Aorta (tissue), 5 donors: ENCODE measurements at regions not wholly inside any gene's neighbourhood (a gene's known extent, or its start where the extent isn't known, plus 50 kb on each side); places are given as distances from the start of the nearest gene placed in this dataset.
"Not testable (repeated sequence)": the region's sequence is repeated elsewhere in the genome, so short reads cannot be mapped to it uniquely, and the experiment has no call there.

Experiments
- ATAC-seq: fragments of 200-7000 bp; cut with Tn5 transposase; one replicate; pipeline ENCODE4 v1.9.1; 2022; ENCODE audit warnings: moderate library complexity; ENCODE audit not compliant: low FRiP score
- DNase-seq, 2 donors: peaks; one replicate each; pipeline ENCODE4 v3.0.0-alpha.2; 2020
- H3K27ac ChIP-seq, 2 donors: one replicate each; pipeline ENCODE4 v1.5.1; 2013; ENCODE audit warnings: low read length in 2 of 2, mild to moderate bottlenecking in 2 of 2, moderate library complexity in 2 of 2, control low read depth in 1 of 2, inconsistent platforms in 1 of 2, low read depth in 1 of 2
- H3K27me3 ChIP-seq, 2 donors: one replicate each; pipeline ENCODE4 v1.6.1; 2013; ENCODE audit warnings: control low read depth in 1 of 2, low read length in 1 of 2, mild to moderate bottlenecking in 1 of 2, moderate library complexity in 1 of 2; ENCODE audit not compliant: insufficient read depth in 2 of 2, control insufficient read depth in 1 of 2
- H3K36me3 ChIP-seq, 2 donors: one replicate each; pipeline ENCODE4 v1.6.1; 2013; ENCODE audit warnings: control low read depth in 1 of 2, low read length in 1 of 2, mild to moderate bottlenecking in 1 of 2; ENCODE audit not compliant: insufficient read depth in 2 of 2, control insufficient read depth in 1 of 2
- H3K4me1 ChIP-seq, 2 donors: one replicate each; pipeline ENCODE4 v1.6.1; 2013; ENCODE audit warnings: low read length in 2 of 2, control low read depth in 1 of 2, mild to moderate bottlenecking in 1 of 2, moderate library complexity in 1 of 2; ENCODE audit not compliant: insufficient read depth in 2 of 2, control insufficient read depth in 1 of 2
- H3K4me3 ChIP-seq, 2 donors: one replicate each; pipeline ENCODE4 v1.5.1; 2013; ENCODE audit warnings: low read length in 2 of 2, control low read depth in 1 of 2, mild to moderate bottlenecking in 1 of 2
- H3K9me3 ChIP-seq: one replicate; pipeline ENCODE4 v1.6.1; 2013; ENCODE audit warnings: mild to moderate bottlenecking, low read length; ENCODE audit not compliant: control insufficient read depth
- WGBS, 2 donors: extraction: QIAGEN DNeasy Blood & Tissue Kit; methylation state at CpG; one replicate each; pipeline ENCODE4 v1.1.7; 2013; 5-methylcytosine and 5-hydroxymethylcytosine counted together
- intact Hi-C, 2 donors: fragments of 100-400 bp; cut with DNase I; formaldehyde crosslinking; loops; one replicate each; pipeline versions ENCODE4 v1.14.2 to v1.15.0; 2022
- donor health status: healthy with polysubstance abuse.
- donor health status: Bipolar disorder and iron deficiency.
- donor health status: DM: no; HTN: no; CAD: no.
- donor health status: DM: no; HTN: no; CAD: no.
- donor health status: DM: yes; HTN: yes; CAD: no.

DNA sequence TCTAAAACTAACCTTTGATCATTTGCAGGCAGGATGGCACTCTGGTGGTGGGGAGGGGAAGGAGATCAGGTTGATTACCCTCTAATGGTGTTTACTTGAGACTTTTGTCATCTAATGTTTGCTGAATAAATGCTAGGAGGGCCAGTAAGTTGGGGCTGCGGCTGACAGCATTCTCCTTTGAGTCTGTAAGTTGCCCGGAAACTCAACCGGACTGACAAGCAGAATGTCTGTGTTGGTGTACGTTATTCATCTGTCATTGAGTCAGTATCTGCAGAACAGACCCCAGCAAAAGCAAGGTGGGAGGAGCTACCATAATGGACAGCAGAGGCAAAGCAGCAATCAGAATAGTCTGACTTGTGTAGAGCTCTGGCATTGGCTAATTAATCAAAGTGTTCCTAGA is 1210.6 kb upstream of the PABPC4L start:
- no peaks in the 10 kb centered on the region for H3K27me3 ChIP-seq
- no peak for ATAC-seq
- no peak overlapping the region for H3K4me3 ChIP-seq
- H3K4me1 ChIP-seq, result no peaks in the 10 kb centered on the region
- intact Hi-C loops, result no loop called here
- no peak for DNase-seq
- no peaks in the 10 kb centered on the region for H3K36me3 ChIP-seq
- no peak overlapping the region for H3K27ac ChIP-seq
- H3K9me3 ChIP-seq, result peaks cover 5% of the 10 kb centered on the region
- 63 to 65% methylated on average over 4 of the region's 4 CpGs for WGBS, 2 donors

DNA sequence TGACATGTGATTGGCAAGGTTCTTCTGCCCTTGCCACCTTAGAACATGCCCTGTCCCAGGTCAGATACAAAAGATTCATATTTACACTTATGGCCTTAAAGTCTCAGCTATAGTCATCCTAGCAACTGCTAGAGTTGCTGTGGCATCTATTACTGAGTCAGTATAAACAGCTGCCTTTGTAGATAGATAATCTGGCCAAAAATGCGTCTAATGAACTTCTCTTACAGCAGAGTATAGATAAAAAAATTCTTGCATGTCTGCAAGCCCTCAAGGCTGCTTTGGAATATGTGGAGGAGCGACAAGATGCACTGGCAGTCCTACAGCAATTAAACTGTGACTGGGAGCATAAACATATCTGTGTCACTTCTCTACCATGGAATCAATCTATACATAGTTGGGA is 1209.7 kb upstream of the PABPC4L start:
- Histone ChIP-seq H3K27ac (no peak overlapping the region), H3K4me1 (no peaks in the 10 kb centered on the region), H3K9me3 (peaks cover 6% of the 10 kb centered on the region), H3K4me3 (no peak overlapping the region), H3K36me3 (no peaks in the 10 kb centered on the region), H3K27me3 (no peaks in the 10 kb centered on the region)
- 61 to 66% methylated on average over 2 of the region's 2 CpGs for WGBS, 2 donors
- intact Hi-C loops, result no loop called here
- DNase-seq (no peak), ATAC-seq (no peak)

DNA sequence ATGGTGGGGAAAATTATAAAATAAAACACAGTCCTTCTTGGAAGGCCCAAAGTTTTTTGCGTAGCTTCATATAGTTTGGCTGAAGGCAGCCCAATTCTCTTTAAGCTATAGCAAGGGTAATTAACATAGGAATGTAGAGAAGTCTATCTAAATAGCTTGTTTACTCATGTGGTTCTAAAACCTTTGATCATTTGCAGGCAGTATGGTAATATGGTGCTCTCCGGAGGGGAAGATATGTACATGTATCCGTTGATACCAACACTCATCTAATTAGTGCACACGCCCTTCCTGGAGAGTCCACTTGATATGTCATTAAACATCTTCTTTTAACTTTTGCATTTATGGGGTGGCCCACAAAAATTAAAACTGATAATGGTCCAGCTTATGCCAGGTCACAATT is 1207.7 kb upstream of the PABPC4L start:
- H3K36me3 ChIP-seq, H3K27me3 ChIP-seq, H3K27ac ChIP-seq, intact Hi-C loops, DNase-seq, H3K9me3 ChIP-seq, H3K4me1 ChIP-seq, H3K4me3 ChIP-seq, ATAC-seq: not testable (repeated sequence)
- 76 to 80% methylated on average over 4 of the region's 4 CpGs for WGBS, 2 donors

DNA sequence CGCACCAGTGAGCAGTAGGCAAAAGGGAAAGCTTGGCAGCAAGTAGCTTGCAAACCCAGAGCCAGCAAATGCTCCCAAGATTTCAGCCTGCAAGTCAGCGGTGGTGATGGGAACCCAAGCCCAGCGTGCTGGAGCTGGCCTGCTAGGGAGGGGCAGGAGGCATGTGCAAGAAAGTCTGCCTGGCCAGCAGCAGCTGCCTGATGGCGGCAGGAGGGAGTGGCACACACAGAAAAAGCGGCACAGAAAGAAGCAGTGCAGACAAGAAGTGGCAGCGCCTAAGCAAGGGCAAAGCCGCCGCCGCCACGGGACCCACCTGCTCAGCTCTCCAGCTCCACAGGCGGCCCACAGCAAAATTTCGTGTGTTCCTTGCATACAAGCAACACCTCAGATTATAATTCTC is 1206.5 kb upstream of the PABPC4L start:
- H3K4me1 ChIP-seq, result no peaks in the 10 kb centered on the region
- H3K27me3 ChIP-seq, result no peaks in the 10 kb centered on the region
- ATAC-seq, result no peak
- 92 to 94% methylated on average over 12 of the region's 12 CpGs for WGBS, 2 donors
- H3K36me3 ChIP-seq, result no peaks in the 10 kb centered on the region
- no peak overlapping the region for H3K27ac ChIP-seq
- DNase-seq, result no peak
- H3K4me3 ChIP-seq, result no peak overlapping the region
- H3K9me3 ChIP-seq, result peaks cover 4% of the 10 kb centered on the region
- intact Hi-C loops, result no loop called here

DNA sequence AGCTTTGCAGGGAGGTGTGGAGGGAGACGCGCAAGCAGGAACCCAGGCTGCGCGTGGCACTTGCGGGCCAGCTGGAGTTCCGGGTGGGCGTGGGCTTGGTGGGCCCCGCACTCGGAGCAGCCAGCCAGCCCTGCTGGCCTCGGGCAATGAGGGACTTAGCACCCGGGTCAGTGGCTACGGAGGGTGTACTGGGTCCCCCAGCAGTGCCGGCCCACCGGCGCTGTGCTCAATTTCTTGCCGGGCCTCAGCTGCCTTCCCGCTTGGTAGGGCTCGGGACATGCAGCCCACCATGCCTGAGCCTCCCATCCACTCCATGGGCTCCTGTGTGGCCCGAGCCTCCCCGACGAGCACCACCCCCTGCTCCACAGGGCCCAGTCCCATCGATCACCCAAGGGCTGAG is 1205.0 kb upstream of the PABPC4L start:
- WGBS, 2 donors, result 95 to 97% methylated on average over 16 to 22 of the region's 22 CpGs
- ATAC-seq, H3K27me3 ChIP-seq, H3K4me3 ChIP-seq, H3K9me3 ChIP-seq, H3K4me1 ChIP-seq, intact Hi-C loops, DNase-seq, H3K36me3 ChIP-seq, H3K27ac ChIP-seq: not testable (repeated sequence)

DNA sequence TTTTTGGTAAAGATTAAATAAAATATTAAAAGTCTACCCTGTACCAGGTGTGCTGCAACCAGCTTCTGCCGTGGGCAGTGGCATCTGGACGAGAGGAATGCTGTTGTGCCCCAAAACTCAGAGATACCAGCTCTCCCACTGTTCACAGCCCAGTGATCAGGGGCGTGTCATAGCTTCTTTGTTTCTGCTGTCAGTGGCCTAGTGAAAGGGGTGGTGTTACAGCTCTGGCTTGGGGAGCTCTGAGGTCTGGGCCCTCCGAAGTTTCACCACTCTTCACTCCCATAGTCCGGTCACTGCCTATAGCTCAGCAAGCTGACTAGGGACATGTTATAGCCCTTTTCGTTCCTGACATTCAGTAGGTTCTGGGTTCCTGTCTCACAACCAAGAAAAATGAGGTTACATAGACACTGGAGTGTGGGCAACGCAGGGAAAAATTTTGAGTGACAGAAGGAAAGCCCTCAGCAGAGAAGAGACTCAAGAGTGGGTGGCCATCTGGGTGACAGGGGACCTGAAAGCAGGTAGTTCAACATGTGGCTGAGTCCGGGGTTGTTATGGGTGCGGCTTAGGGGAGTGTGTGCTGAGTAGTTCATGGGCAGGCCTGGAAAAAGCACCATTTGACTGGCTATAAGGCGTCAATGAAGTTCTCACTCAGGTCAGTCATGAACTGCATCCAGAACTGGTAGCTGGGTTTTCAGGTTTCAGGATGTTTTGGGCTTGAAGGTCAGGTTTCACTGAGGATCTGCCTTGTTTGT is 1184.4 kb upstream of the PABPC4L start:
- Histone ChIP-seq H3K4me3 (no peak overlapping the region), H3K36me3 (no peaks in the 10 kb centered on the region), H3K4me1 (no peaks in the 10 kb centered on the region), H3K27ac (no peak overlapping the region), H3K9me3 (no peaks in the 10 kb centered on the region), H3K27me3 (no peaks in the 10 kb centered on the region)
- 93% methylated on average over 10 of the region's 10 CpGs for whole genome bisulfite sequencing, 2 donors
- no peak for ATAC-seq
- DNase-seq, result no peak
- intact Hi-C loops, result no loop called here

DNA sequence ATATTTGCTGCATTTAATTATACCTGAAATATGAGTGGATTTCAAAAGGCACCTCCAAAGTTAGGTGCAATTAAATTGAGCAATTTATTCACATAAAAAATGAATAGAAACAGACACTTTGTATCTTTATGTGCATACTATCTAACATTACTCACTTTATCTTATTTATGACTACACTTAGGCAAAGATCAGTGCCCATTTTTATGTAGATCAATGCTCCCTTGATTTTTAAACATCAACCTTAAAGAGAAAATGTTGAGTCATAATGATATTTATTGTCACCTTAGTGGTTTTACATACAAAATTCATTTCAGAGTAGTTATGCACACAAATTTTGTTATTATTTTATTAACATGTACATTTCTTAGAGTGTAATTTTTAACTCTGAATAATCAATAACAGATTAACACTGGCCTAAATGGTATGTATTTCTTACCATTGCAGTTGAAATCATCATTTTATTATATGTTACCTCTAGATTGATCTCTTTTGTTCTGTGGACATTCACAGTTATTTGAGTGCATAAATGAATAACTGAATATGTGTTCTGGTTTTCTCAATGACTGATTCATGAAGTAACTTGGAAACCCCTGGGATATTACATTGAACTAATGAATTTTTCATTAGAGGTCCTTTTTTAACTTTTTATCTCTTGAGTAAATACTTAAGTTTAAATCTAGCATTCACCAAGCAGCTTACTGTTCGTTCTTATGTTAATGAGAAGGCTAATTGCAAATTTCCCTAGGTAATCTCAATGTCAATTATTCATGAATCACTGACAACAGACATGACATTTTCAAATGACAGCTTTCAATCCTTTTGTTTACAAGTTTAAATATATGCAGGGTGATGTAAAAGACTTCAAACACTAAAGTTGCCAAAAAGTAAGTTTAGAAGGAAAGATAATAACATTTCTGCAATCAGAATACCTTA is 1182.0 kb upstream of the PABPC4L start:
- H3K4me1 ChIP-seq, result no peaks in the 10 kb centered on the region
- no peak for DNase-seq
- no peaks in the 10 kb centered on the region for H3K36me3 ChIP-seq
- no peaks in the 10 kb centered on the region for H3K27me3 ChIP-seq
- no peak for ATAC-seq
- intact Hi-C loops, result no loop called here
- no peak overlapping the region for H3K4me3 ChIP-seq
- H3K27ac ChIP-seq, result no peak overlapping the region
- WGBS, 2 donors, result 42 to 50% methylated on average over 1 of the region's 1 CpG
- no peaks in the 10 kb centered on the region for H3K9me3 ChIP-seq

DNA sequence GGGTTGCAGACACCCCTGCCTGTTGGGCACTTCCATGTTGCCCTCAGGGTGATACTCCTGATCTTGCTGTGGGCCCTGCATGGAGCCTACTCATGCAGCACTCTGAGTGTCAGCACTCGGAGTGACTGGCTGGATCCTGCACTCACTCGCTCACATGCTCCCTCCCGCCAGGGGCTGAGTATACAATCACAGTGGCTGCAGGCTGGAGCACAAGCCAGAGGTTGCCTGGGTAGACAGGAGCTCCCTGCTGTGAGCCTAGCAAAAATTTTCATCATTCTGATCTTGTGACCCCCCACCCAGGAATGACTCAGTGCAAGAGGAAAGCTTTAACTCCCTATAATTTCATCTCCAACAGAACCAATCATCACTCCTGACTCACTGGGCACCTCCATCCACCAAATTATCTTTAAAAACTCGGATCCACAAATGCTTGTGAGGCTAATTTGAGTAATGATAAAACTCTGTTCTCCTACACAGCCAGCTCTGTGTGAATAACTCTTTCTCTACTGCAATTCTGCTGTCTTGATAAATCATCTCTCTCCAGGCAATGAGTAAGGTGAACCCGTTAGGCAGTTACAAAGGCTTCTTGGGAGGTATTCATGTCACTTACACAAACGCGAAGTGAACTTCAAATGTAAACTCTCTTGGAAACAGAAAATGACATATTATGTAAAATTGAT is 1180.8 kb upstream of the PABPC4L start:
- intact Hi-C loops, result no loop called here
- no peaks in the 10 kb centered on the region for H3K9me3 ChIP-seq
- ATAC-seq, result peak; percentile 46

More for the DNA sequence above, 1180.8 kb upstream of the PABPC4L start:
- H3K4me3 ChIP-seq, result no peak overlapping the region
- H3K27ac ChIP-seq, result no peak overlapping the region
- no peaks in the 10 kb centered on the region for H3K36me3 ChIP-seq
- DNase-seq, result no peak
- 79 to 82% methylated on average over 7 of the region's 7 CpGs for WGBS, 2 donors
- no peaks in the 10 kb centered on the region for H3K4me1 ChIP-seq
- no peaks in the 10 kb centered on the region for H3K27me3 ChIP-seq
